Gastroesophageal sphincter (tissue), 4 donors: ENCODE measurements at regions not wholly inside any gene's neighbourhood (a gene's known extent, or its start where the extent isn't known, plus 50 kb on each side); places are given as distances from the start of the nearest gene placed in this dataset.

Experiments
- ATAC-seq: fragments of 150-250 bp; one replicate; pipeline ENCODE4 v1.9.1; 2016; ENCODE audit warnings: mild to moderate bottlenecking, moderate library complexity
- H3K27ac ChIP-seq, 4 donors: fragments of 200-600 bp; sonication (generic) in 3 of 4; 1 replicate in 3 of 4; 2 replicates in 1 of 4; pipeline ENCODE4 v1.5.1; 2016 to 2019
- H3K27me3 ChIP-seq: fragments of 200-600 bp; sonication (generic); one replicate; pipeline ENCODE4 v1.5.1; 2019
- H3K36me3 ChIP-seq, 2 donors: fragments of 200-600 bp; sonication (generic); one replicate each; pipeline ENCODE4 v1.5.1; 2019; ENCODE audit warnings: control low read depth in 1 of 2
- H3K4me1 ChIP-seq, 3 donors: fragments of 200-600 bp; sonication (generic); 1 replicate in 2 of 3; 2 replicates in 1 of 3; pipeline ENCODE4 v1.5.1; 2016 to 2019; ENCODE audit warnings: control low read depth in 2 of 3
- H3K4me3 ChIP-seq, 2 donors: fragments of 200-600 bp; sonication (generic); one replicate each; pipeline ENCODE4 v1.5.1; 2019; ENCODE audit warnings: mild to moderate bottlenecking in 1 of 2, moderate library complexity in 1 of 2
- H3K9me3 ChIP-seq, 3 donors: fragments of 200-600 bp; sonication (generic); one replicate each; pipeline ENCODE4 v1.5.1; 2017 to 2019; ENCODE audit warnings: control low read depth in 2 of 3
- CTCF ChIP-seq, 4 experiments: fragments of 200-600 bp in 2 of 4; fragments of 450-650 bp in 2 of 4; sonication (generic) in 1 of 4; IDR thresholded peaks; one replicate each; pipeline ENCODE4 v1.5.1; 2017 to 2019; ENCODE audit warnings: antibody characterized with exemption in 4 of 4, mild to moderate bottlenecking in 2 of 4, moderate library complexity in 2 of 4
- EP300 ChIP-seq: sonication (generic); formaldehyde crosslinking; IDR thresholded peaks from one replicate; pipeline ENCODE4 v1.6.1; 2017; ENCODE audit warnings: antibody characterized with exemption, mild to moderate bottlenecking
- POLR2A ChIP-seq, 2 donors: fragments of 450-650 bp; IDR thresholded peaks; one replicate each; pipeline ENCODE4 v1.6.1; 2017; ENCODE audit warnings: antibody characterized with exemption in 2 of 2, mild to moderate bottlenecking in 2 of 2, moderate library complexity in 1 of 2
- POLR2AphosphoS5 ChIP-seq: sonication (generic); formaldehyde crosslinking; IDR thresholded peaks from one replicate; pipeline ENCODE4 v1.6.1; 2017; ENCODE audit warnings: antibody characterized with exemption
- WGBS, 2 donors: methylation state at CpG; one replicate each; pipeline ENCODE4 v1.1.5; 2018; ENCODE audit warnings: low coverage in 1 of 2; 5-methylcytosine and 5-hydroxymethylcytosine counted together

- Histone ChIP-seq H3K9me3 (no peaks in the 10 kb centered on the region), H3K27ac (no peak overlapping the region), H3K27me3 (no peaks in the 10 kb centered on the region), H3K4me1 (no peaks in the 10 kb centered on the region), H3K36me3 (no peaks in the 10 kb centered on the region), H3K4me3 (no peak overlapping the region)
- no peak for ATAC-seq
- 37 to 98% methylated on average over 1 to 3 of the region's 3 CpGs for WGBS, 2 donors
- TF ChIP-seq CTCF (IDR thresholded peaks at IDR 0.05) (no peak), POLR2A (IDR thresholded peaks at IDR 0.05) (no peak), POLR2AphosphoS5 (no peak), EP300 (no peak)
Measured at GRCh38 chr14:86838363-86838762, 1154.6 kb downstream of the GALC start.

GRCh38 chr14:86826661-86827060, 1166.3 kb downstream of the GALC start:
- H3K4me1 ChIP-seq: no peaks in the 10 kb centered on the region
- H3K4me3 ChIP-seq: no peak overlapping the region
- no peaks in the 10 kb centered on the region for H3K27me3 ChIP-seq
- H3K9me3 ChIP-seq: no peaks in the 10 kb centered on the region
- WGBS, 2 donors: 18 to 33% methylated on average over 1 of the region's 1 CpG
- TF ChIP-seq EP300 (no peak), CTCF (IDR thresholded peaks at IDR 0.05) (no peak), POLR2A (IDR thresholded peaks at IDR 0.05) (no peak), POLR2AphosphoS5 (no peak)
- ATAC-seq: no peak
- no peak overlapping the region for H3K27ac ChIP-seq
- H3K36me3 ChIP-seq: no peaks in the 10 kb centered on the region

DNA sequence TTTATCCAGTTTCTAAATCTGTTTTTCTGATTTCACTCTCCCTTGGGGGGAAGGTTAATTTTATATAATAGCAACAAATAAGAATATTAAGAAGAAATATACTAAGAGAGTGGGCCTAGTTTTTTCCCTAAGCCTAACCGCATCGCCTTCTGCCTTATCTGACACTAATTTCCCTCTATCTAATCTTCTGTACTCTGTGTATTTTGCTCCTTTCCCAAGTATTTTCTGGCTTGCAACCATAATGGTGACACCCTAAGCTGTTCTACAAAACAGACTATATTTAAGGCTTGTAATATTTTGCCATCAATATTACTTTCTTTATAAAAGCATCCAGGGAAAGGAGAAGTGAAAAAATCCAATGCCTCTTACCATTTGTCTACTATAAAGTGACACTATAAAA, 1168.8 kb downstream of the GALC start:
- no peaks in the 10 kb centered on the region for H3K4me1 ChIP-seq
- H3K27ac ChIP-seq: no peak overlapping the region
- no peaks in the 10 kb centered on the region for H3K27me3 ChIP-seq
- no peaks in the 10 kb centered on the region for H3K36me3 ChIP-seq
- WGBS, 2 donors: 68 to 75% methylated on average over 2 of the region's 2 CpGs
- TF ChIP-seq POLR2AphosphoS5: no peak
- no peak for ATAC-seq
- no peak overlapping the region for H3K4me3 ChIP-seq
- H3K9me3 ChIP-seq: no peaks in the 10 kb centered on the region

GRCh38 chr14:86823581-86823980, 1169.4 kb downstream of the GALC start:
- ATAC-seq: no peak
- H3K27ac ChIP-seq: no peak overlapping the region
- no peaks in the 10 kb centered on the region for H3K9me3 ChIP-seq
- no peaks in the 10 kb centered on the region for H3K27me3 ChIP-seq
- no peaks in the 10 kb centered on the region for H3K36me3 ChIP-seq
- TF ChIP-seq POLR2AphosphoS5 (no peak), POLR2A (IDR thresholded peaks at IDR 0.05) (no peak), EP300 (no peak), CTCF (IDR thresholded peaks at IDR 0.05) (no peak)
- WGBS, 2 donors: 51 to 62% methylated on average over 1 to 2 of the region's 2 CpGs
- no peak overlapping the region for H3K4me3 ChIP-seq
- no peaks in the 10 kb centered on the region for H3K4me1 ChIP-seq

GRCh38 chr14:86815341-86815740, 1177.6 kb downstream of the GALC start:
- ATAC-seq: no peak
- TF ChIP-seq POLR2A (IDR thresholded peaks at IDR 0.05) (no peak), EP300 (no peak)
- Histone ChIP-seq H3K4me1 (no peaks in the 10 kb centered on the region), H3K27ac (no peak overlapping the region), H3K4me3 (no peak overlapping the region), H3K27me3 (no peaks in the 10 kb centered on the region), H3K9me3 (peaks cover 0 to 13% (median 0%) of the 10 kb centered on the region in 3 donors), H3K36me3 (no peaks in the 10 kb centered on the region)

DNA sequence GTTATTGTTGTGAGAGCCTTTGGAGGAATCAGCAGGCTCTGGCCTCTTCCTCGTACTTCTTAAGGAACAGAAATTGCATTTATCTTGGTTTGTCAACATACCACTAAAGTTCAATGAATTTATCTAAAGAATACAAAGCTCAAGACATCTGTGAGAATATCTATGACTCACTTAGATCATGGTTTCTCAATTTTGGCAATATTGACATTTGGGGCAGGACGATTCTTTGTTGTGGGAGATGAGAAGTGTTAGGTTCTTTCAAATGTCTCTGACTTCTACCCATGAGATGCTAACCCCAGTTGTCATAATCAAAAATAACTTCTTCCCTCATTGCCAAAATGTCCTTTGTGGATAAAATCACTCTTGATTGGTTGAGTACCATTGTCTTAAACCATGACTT, 1190.3 kb downstream of the GALC start:
- no peak for ATAC-seq
- 73 to 78% methylated on average over 2 of the region's 2 CpGs for WGBS, 2 donors

DNA sequence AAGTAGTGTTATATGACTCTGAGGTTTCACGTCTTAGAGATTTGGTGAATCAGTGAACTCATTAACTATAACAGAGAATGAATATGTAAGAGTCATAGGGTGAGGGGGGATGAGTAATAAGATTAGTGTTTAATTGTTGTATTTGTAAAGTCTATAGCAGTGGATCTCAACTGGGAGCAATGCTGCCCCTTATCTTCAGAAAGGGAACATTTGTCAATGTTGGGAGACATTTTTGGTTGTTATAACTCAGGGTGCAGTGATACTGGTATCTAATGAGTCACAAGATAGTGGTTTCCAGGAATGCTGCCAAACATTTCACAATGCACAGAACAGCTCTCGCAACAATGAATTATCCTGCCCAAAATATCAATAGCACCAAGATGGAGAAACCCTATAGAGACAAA, 1193.7 kb downstream of the GALC start:
- H3K27ac ChIP-seq: no peak overlapping the region
- no peak for TF ChIP-seq POLR2AphosphoS5
- no peak for TF ChIP-seq EP300
- no peak for TF ChIP-seq POLR2A (IDR thresholded peaks at IDR 0.05)
- TF ChIP-seq CTCF (IDR thresholded peaks at IDR 0.05): no peak
- H3K4me1 ChIP-seq: no peaks in the 10 kb centered on the region
- H3K27me3 ChIP-seq: no peaks in the 10 kb centered on the region
- WGBS, 2 donors: 25 to 50% methylated on average over 2 of the region's 2 CpGs
- no peaks in the 10 kb centered on the region for H3K9me3 ChIP-seq
- H3K4me3 ChIP-seq: no peak overlapping the region
- no peak for ATAC-seq
- H3K36me3 ChIP-seq: no peaks in the 10 kb centered on the region

More for the DNA sequence above, 1190.3 kb downstream of the GALC start:
- no peak overlapping the region for H3K27ac ChIP-seq
- H3K9me3 ChIP-seq: no peaks in the 10 kb centered on the region
- no peak overlapping the region for H3K4me3 ChIP-seq
- no peaks in the 10 kb centered on the region for H3K4me1 ChIP-seq
- no peak for TF ChIP-seq POLR2A (IDR thresholded peaks at IDR 0.05)
- no peak for TF ChIP-seq POLR2AphosphoS5
- no peaks in the 10 kb centered on the region for H3K36me3 ChIP-seq
- no peaks in the 10 kb centered on the region for H3K27me3 ChIP-seq
